ENCODE measurements at regions not wholly inside any gene's neighbourhood (a gene's known extent, or its start where the extent isn't known, plus 50 kb on each side); places are given as distances from the start of the nearest gene placed in this dataset.

DNA sequence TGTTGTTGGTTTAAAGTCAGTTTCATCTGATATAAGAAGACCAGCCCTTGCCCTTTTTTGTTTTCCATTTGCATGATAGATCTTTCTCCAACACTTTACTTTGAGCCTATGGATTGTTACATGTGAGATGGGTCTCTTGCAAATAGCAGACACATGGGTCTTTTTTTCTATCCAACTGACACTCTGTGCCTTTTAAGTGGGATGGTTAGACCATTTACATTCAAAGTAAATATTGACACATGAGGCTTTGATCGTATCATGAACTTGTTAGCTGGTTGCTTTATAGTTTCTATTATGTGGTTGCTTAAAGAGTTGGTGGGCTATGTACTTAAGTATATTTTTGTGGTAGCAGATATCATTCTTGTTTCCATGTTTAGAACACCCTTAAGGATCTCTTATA, 213.4 kb upstream of the G2E3 start:
- no peak overlapping the region for H3K4me3 ChIP-seq (replicated peaks; ENCODE audit: insufficient read depth, low read length)
- H3K27me3 ChIP-seq (ENCODE audit: insufficient read depth, poor library complexity, severe bottlenecking): no peaks in the 10 kb centered on the region
- no peak for TF ChIP-seq POLR2AphosphoS5 (IDR thresholded peaks at IDR 0.05; ENCODE audit: low read depth)
- TF ChIP-seq GABPA (IDR thresholded peaks at IDR 0.05; ENCODE audit: low read depth): no peak
- TF ChIP-seq, protein P1, sequence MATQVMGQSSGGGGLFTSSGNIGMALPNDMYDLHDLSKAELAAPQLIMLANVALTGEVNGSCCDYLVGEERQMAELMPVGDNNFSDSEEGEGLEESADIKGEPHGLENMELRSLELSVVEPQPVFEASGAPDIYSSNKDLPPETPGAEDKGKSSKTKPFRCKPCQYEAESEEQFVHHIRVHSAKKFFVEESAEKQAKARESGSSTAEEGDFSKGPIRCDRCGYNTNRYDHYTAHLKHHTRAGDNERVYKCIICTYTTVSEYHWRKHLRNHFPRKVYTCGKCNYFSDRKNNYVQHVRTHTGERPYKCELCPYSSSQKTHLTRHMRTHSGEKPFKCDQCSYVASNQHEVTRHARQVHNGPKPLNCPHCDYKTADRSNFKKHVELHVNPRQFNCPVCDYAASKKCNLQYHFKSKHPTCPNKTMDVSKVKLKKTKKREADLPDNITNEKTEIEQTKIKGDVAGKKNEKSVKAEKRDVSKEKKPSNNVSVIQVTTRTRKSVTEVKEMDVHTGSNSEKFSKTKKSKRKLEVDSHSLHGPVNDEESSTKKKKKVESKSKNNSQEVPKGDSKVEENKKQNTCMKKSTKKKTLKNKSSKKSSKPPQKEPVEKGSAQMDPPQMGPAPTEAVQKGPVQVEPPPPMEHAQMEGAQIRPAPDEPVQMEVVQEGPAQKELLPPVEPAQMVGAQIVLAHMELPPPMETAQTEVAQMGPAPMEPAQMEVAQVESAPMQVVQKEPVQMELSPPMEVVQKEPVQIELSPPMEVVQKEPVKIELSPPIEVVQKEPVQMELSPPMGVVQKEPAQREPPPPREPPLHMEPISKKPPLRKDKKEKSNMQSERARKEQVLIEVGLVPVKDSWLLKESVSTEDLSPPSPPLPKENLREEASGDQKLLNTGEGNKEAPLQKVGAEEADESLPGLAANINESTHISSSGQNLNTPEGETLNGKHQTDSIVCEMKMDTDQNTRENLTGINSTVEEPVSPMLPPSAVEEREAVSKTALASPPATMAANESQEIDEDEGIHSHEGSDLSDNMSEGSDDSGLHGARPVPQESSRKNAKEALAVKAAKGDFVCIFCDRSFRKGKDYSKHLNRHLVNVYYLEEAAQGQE (IDR thresholded peaks at IDR 0.05; ENCODE audit: insufficient replicate concordance, low read depth): no peak
- TF ChIP-seq SPI1 (IDR thresholded peaks at IDR 0.05; ENCODE audit: borderline replicate concordance, low read depth): no peak
- no peak for TF ChIP-seq CTCF (IDR thresholded peaks at IDR 0.05; ENCODE audit: insufficient read depth, low read length)
- DNase-seq (ENCODE audit: low read depth in 1 of 2, low spot score in 1 of 2): no peak
- H3K27ac ChIP-seq (replicated peaks): no peak overlapping the region

DNA sequence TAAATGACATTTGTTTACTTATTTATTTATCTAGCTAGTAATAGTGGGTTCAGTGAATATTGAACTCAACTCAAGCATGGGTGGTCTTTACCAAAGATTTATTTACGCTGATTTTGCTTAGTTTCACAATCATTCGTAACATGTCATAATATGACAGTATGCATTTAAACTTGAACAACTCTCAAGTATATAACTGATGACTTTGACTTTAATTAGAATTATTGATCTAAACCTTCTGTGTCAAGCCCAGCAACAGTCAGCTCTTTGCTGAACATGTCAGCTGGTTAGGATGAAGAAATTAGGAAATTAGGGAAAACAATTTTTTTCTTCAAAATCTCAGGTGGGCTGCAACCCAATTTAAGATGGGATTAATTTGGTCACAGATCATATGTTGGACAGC, 210.5 kb upstream of the G2E3 start:
- Histone ChIP-seq H3K27me3 (ENCODE audit: insufficient read depth, poor library complexity, severe bottlenecking) (no peaks in the 10 kb centered on the region), H3K4me3 (replicated peaks; ENCODE audit: insufficient read depth, low read length) (no peak overlapping the region), H3K27ac (replicated peaks) (no peak overlapping the region)
- DNase-seq (ENCODE audit: low read depth in 1 of 2, low spot score in 1 of 2): no peak
- TF ChIP-seq CTCF (IDR thresholded peaks at IDR 0.05; ENCODE audit: insufficient read depth, low read length): no peak

DNA sequence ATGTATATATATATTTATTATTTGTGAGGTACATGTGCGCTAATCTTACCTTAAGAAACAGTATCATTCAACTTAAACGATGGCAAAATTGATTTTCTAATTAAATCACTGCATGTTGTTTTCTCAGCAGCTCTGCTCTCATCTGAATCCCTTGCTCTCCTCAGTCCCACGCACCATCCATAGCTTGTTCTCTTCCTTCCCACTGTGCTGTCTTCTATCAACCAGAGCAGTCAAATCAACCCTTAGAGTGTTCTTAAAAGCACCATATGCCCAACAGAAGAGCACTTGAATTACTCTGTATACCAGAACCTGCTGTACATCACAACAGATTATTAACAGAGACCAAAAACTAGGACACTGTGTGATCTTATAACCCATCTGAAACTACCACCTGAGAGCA, 209.4 kb upstream of the G2E3 start:
- TF ChIP-seq, protein P1 (IDR thresholded peaks at IDR 0.05; ENCODE audit: insufficient replicate concordance, low read depth): no peak
- TF ChIP-seq POLR2AphosphoS5 (IDR thresholded peaks at IDR 0.05; ENCODE audit: low read depth) (no peak), GABPA (IDR thresholded peaks at IDR 0.05; ENCODE audit: low read depth) (no peak), SPI1 (IDR thresholded peaks at IDR 0.05; ENCODE audit: borderline replicate concordance, low read depth) (no peak), CTCF (IDR thresholded peaks at IDR 0.05; ENCODE audit: insufficient read depth, low read length) (no peak)
- H3K4me3 ChIP-seq (replicated peaks; ENCODE audit: insufficient read depth, low read length): no peak overlapping the region
- H3K27me3 ChIP-seq (ENCODE audit: insufficient read depth, poor library complexity, severe bottlenecking): peaks cover 2% of the 10 kb centered on the region
- H3K27ac ChIP-seq (replicated peaks): no peak overlapping the region
- DNase-seq (ENCODE audit: low read depth in 1 of 2, low spot score in 1 of 2): no peak

DNA sequence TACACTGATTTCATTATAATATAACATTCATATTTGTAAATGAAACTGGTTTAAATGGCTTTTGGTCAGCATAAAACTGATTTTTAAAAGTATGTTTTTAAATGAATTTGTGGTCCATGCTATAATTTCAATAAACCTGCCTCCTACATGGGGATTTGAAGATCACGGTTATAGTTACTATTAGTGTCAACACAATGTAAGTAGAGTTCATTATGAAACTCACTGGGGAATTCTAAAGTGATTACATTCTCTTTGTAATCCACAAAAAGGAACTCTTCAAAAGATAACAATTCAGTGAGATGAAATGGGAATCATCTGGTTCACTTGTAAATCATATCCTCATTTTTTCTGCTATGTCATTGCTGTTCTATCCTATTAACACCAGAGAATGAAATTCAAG, 204.5 kb upstream of the G2E3 start:
- no peak for TF ChIP-seq CTCF (IDR thresholded peaks at IDR 0.05; ENCODE audit: insufficient read depth, low read length)
- no peak for TF ChIP-seq GABPA (IDR thresholded peaks at IDR 0.05; ENCODE audit: low read depth)
- TF ChIP-seq, protein P1 (IDR thresholded peaks at IDR 0.05; ENCODE audit: insufficient replicate concordance, low read depth): no peak
- no peak for TF ChIP-seq SPI1 (IDR thresholded peaks at IDR 0.05; ENCODE audit: borderline replicate concordance, low read depth)
- TF ChIP-seq POLR2AphosphoS5 (IDR thresholded peaks at IDR 0.05; ENCODE audit: low read depth): no peak
- Histone ChIP-seq H3K4me3 (replicated peaks; ENCODE audit: insufficient read depth, low read length) (no peak overlapping the region), H3K27ac (replicated peaks) (no peak overlapping the region), H3K27me3 (ENCODE audit: insufficient read depth, poor library complexity, severe bottlenecking) (peaks cover 2% of the 10 kb centered on the region)
- DNase-seq (ENCODE audit: low read depth in 1 of 2, low spot score in 1 of 2): no peak

All from HL-60 (cell line).